H1 (cell line): ENCODE measurements at regions not wholly inside any gene's neighbourhood (a gene's known extent, or its start where the extent isn't known, plus 50 kb on each side); places are given as distances from the start of the nearest gene placed in this dataset.

Experiments used
- CTCF ChIA-PET: fragments of 300-600 bp; sonication (Branson Sonifier 250); formaldehyde crosslinking; loops from one replicate; lab custom pipeline; 2021; ENCODE audit not compliant: partially characterized antibody; lab: Charles Lee
- POLR2A ChIA-PET: fragments of 300-600 bp; sonication (Branson Sonifier 250); formaldehyde crosslinking; loops from one replicate; lab custom pipeline; 2021; ENCODE audit warnings: inconsistent platforms; ENCODE audit not compliant: partially characterized antibody; lab: Charles Lee
- DNase-seq, 2 experiments: peaks; one replicate each; pipeline versions ENCODE4 v3.0.0 to v3.0.0-alpha.2; 2010 to 2022; ENCODE audit warnings: low spot score in 2 of 2, low read depth in 1 of 2, mixed read lengths in 1 of 2
- FAIRE-seq: peaks from 2 replicates; lab custom pipeline; 2011; peaks lifted over from hg19 to GRCh38; lab: Jason Lieb, UNC
- H2AFZ ChIP-seq: 2 replicates; pipeline ENCODE4 v1.8.1; 2012; ENCODE audit warnings: low read length, inconsistent platforms
- H2AK5ac ChIP-seq: 2 replicates; pipeline ENCODE4 v1.6.1; 2013; ENCODE audit warnings: low read depth, low read length
- H2BK120ac ChIP-seq: replicated peaks from 2 replicates; pipeline ENCODE3; 2013; ENCODE audit warnings: low read depth, low read length, inconsistent platforms
- H2BK12ac ChIP-seq: 2 replicates; pipeline ENCODE4 v1.6.1; 2013; ENCODE audit warnings: low read depth, low read length
- H2BK15ac ChIP-seq: 2 replicates; pipeline ENCODE4 v1.6.1; 2013; ENCODE audit warnings: low read length
- H2BK20ac ChIP-seq: 2 replicates; pipeline ENCODE4 v1.6.1; 2013; ENCODE audit warnings: low read length
- H2BK5ac ChIP-seq: 2 replicates; pipeline ENCODE4 v1.6.1; 2013; ENCODE audit warnings: low read depth, low read length
- H3K14ac ChIP-seq: 2 replicates; pipeline ENCODE4 v1.6.1; 2013; ENCODE audit warnings: inconsistent platforms; ENCODE audit not compliant: insufficient read length
- H3K18ac ChIP-seq: 2 replicates; pipeline ENCODE4 v1.6.1; 2013; ENCODE audit warnings: low read length; ENCODE audit errors: extremely low read depth
- H3K23ac ChIP-seq: 2 replicates; pipeline ENCODE4 v1.6.1; 2013; ENCODE audit warnings: inconsistent platforms; ENCODE audit not compliant: insufficient read length
- H3K23me2 ChIP-seq: 2 replicates; pipeline ENCODE4 v1.6.1; 2013; ENCODE audit warnings: low read depth, low read length
- H3K27ac ChIP-seq: 2 replicates; pipeline ENCODE4 v1.6.1; 2011; ENCODE audit warnings: low read depth, low read length, inconsistent platforms
- H3K27me3 ChIP-seq, 4 experiments: replicated peaks in 1 of 4; 1 replicate in 1 of 4; 2 replicates in 3 of 4; pipeline versions ENCODE4 v1.6.1 to v1.8.1; 2011 to 2013; ENCODE audit warnings: low read length in 3 of 4, mild to moderate bottlenecking in 3 of 4, inconsistent platforms in 2 of 4, mixed read lengths in 2 of 4, moderate library complexity in 1 of 4; ENCODE audit not compliant: control insufficient read depth in 3 of 4, insufficient read depth in 3 of 4; ENCODE audit errors: extremely low read depth in 1 of 4
- H3K36me3 ChIP-seq, 4 experiments: 2 replicates each; pipeline versions ENCODE4 v1.6.1 to v1.8.1; 2011 to 2013; ENCODE audit warnings: mild to moderate bottlenecking in 4 of 4, low read length in 3 of 4, moderate library complexity in 2 of 4, control low read depth in 1 of 4, inconsistent platforms in 1 of 4; ENCODE audit not compliant: insufficient read depth in 4 of 4, control insufficient read depth in 2 of 4
- H3K4ac ChIP-seq: replicated peaks from 2 replicates; pipeline ENCODE3; 2013; ENCODE audit warnings: low read length, low read depth, mixed read lengths, inconsistent platforms; ENCODE audit not compliant: insufficient read length
- H3K4me1 ChIP-seq, 4 experiments: replicated peaks in 1 of 4; 1 replicate in 1 of 4; 2 replicates in 3 of 4; pipeline versions ENCODE4 v1.6.1 to v1.8.1; 2011 to 2013; ENCODE audit warnings: low read length in 3 of 4, inconsistent platforms in 2 of 4, mixed read lengths in 1 of 4; ENCODE audit not compliant: insufficient read depth in 4 of 4, control insufficient read depth in 3 of 4
- H3K4me2 ChIP-seq, 2 experiments: 2 replicates each; pipeline versions ENCODE4 v1.6.1 to v1.8.1; 2011 to 2013; ENCODE audit warnings: low read depth in 2 of 2, low read length in 2 of 2, control low read depth in 1 of 2, inconsistent platforms in 1 of 2, mild to moderate bottlenecking in 1 of 2; ENCODE audit not compliant: insufficient read depth in 1 of 2
- H3K4me3 ChIP-seq, 4 experiments: fragments of 200-600, 300-600 bp in 1 of 4; sonication (generic), shearing (Covaris generic), sonication (Bioruptor Twin) in 1 of 4; 2 replicates each; pipeline versions ENCODE4 v1.5.1 to v1.8.1; 2011 to 2016; ENCODE audit warnings: low read length in 4 of 4, low read depth in 3 of 4, control low read depth in 2 of 4, inconsistent platforms in 2 of 4, mild to moderate bottlenecking in 2 of 4, mixed read lengths in 1 of 4, moderate library complexity in 1 of 4; ENCODE audit not compliant: insufficient read depth in 2 of 4; ENCODE audit errors: extremely low read depth in 1 of 4
- H3K56ac ChIP-seq: replicated peaks from 2 replicates; pipeline ENCODE3; 2013; ENCODE audit warnings: low read depth, mild to moderate bottlenecking, mixed read lengths, low read length, inconsistent platforms; ENCODE audit not compliant: insufficient read length
- H3K79me1 ChIP-seq: 2 replicates; pipeline ENCODE4 v1.6.1; 2013; ENCODE audit warnings: low read depth, low read length, control low read depth
- H3K79me2 ChIP-seq, 2 experiments: 2 replicates each; pipeline versions ENCODE4 v1.6.1 to v1.8.1; 2012 to 2013; ENCODE audit warnings: low read length in 2 of 2, mild to moderate bottlenecking in 2 of 2, inconsistent platforms in 1 of 2; ENCODE audit not compliant: insufficient read depth in 2 of 2, control insufficient read depth in 1 of 2
- H3K9ac ChIP-seq, 4 experiments: replicated peaks in 1 of 4; 1 replicate in 1 of 4; 2 replicates in 3 of 4; pipeline versions ENCODE4 v1.6.1 to v1.8.1; 2011 to 2013; ENCODE audit warnings: low read depth in 3 of 4, low read length in 3 of 4, control low read depth in 2 of 4, mild to moderate bottlenecking in 2 of 4, moderate library complexity in 2 of 4, inconsistent platforms in 1 of 4; ENCODE audit errors: extremely low read depth in 1 of 4
- H3K9me3 ChIP-seq, 2 experiments: 2 replicates each; pipeline versions ENCODE4 v1.6.1 to v1.8.1; 2012 to 2013; ENCODE audit warnings: mild to moderate bottlenecking in 2 of 2, moderate library complexity in 2 of 2, control low read depth in 1 of 2, inconsistent platforms in 1 of 2, low read depth in 1 of 2, low read length in 1 of 2, mixed read lengths in 1 of 2; ENCODE audit not compliant: insufficient read depth in 2 of 2
- H4K20me1 ChIP-seq, 2 experiments: replicated peaks in 1 of 2; 2 replicates each; pipeline versions ENCODE3 to v1.8.1; 2011 to 2013; ENCODE audit warnings: inconsistent platforms in 2 of 2, low read length in 2 of 2, mild to moderate bottlenecking in 1 of 2; ENCODE audit not compliant: insufficient read depth in 2 of 2, control insufficient read depth in 1 of 2
- H4K5ac ChIP-seq: 2 replicates; pipeline ENCODE4 v1.6.1; 2013; ENCODE audit warnings: low read length, low read depth, mixed read lengths, inconsistent platforms; ENCODE audit not compliant: insufficient read length
- H4K8ac ChIP-seq: 2 replicates; pipeline ENCODE4 v1.8.0; 2013; ENCODE audit warnings: mild to moderate bottlenecking, moderate library complexity, low read length, inconsistent platforms; ENCODE audit not compliant: insufficient read depth; ENCODE audit errors: extremely low read depth
- H4K91ac ChIP-seq: replicated peaks from 2 replicates; pipeline ENCODE3; 2013; ENCODE audit warnings: low read length, mixed read lengths, inconsistent platforms; ENCODE audit not compliant: insufficient read length
- POLR2AphosphoS5 ChIP-seq: IDR thresholded peaks from 2 replicates; pipeline ENCODE4 v1.6.1; 2011; ENCODE audit warnings: low read depth, low read length
- SIX5 ChIP-seq: IDR thresholded peaks from 2 replicates; pipeline ENCODE4 v1.6.1; 2011; ENCODE audit warnings: mild to moderate bottlenecking, low read depth, low read length
- ZNF274 ChIP-seq: IDR thresholded peaks from 2 replicates; pipeline ENCODE4 v1.7.0; 2012; ENCODE audit warnings: low read length, borderline replicate concordance; ENCODE audit errors: extremely low read depth
- WGBS, 2 experiments: shearing (Covaris generic) in 1 of 2; methylation state at CpG; one replicate each; pipeline versions ENCODE4 v1.1.6 to v1.1.7; 2013 to 2015; ENCODE audit warnings: low lambda C conversion rate in 2 of 2, mixed read lengths in 2 of 2, inconsistent platforms in 1 of 2, low coverage in 1 of 2, missing lambda C conversion rate in 1 of 2; ENCODE audit not compliant: insufficient replicate concordance in 2 of 2, insufficient coverage in 1 of 2, insufficient read length in 1 of 2; ENCODE audit errors: extremely low coverage in 1 of 2, missing lambda C conversion rate in 1 of 2; 5-methylcytosine and 5-hydroxymethylcytosine counted together
- TF ChIP-seq, protein P1 (sequence below): IDR thresholded peaks from 2 replicates; pipeline ENCODE4 v1.6.1; 2011; ENCODE audit warnings: low read depth, mild to moderate bottlenecking, low read length; ENCODE audit not compliant: insufficient read depth

GRCh38 chr17:27398691-27399090 is 57.6 kb upstream of the KSR1 start:
- Histone ChIP-seq H3K23ac (no peak overlapping the region), H3K9ac (no peak overlapping the region), H2BK20ac (no peak overlapping the region), H3K9me3 (no peaks in the 10 kb centered on the region), H4K91ac (no peak overlapping the region), H2BK5ac (no peak overlapping the region), H2AFZ (no peak overlapping the region), H2BK15ac (no peak overlapping the region), H3K27me3 (no peaks in the 10 kb centered on the region), H4K20me1 (no peaks in the 10 kb centered on the region), H2BK12ac (no peak overlapping the region), H3K4me1 (peaks cover 0 to 1% (median under 1%) of the 10 kb centered on the region in 4 experiments; a peak in 1 of 7 replicates), H4K5ac (no peak overlapping the region), H4K8ac (no peak overlapping the region), H3K18ac (no peak overlapping the region), H3K79me1 (no peaks in the 10 kb centered on the region), H3K79me2 (no peaks in the 10 kb centered on the region), H3K36me3 (no peaks in the 10 kb centered on the region), H3K56ac (no peak overlapping the region), H3K4me2 (no peak overlapping the region), H2AK5ac (no peak overlapping the region), H3K27ac (no peak overlapping the region), H3K14ac (no peak overlapping the region), H3K23me2 (no peaks in the 10 kb centered on the region; the same call in 1 of the 2 replicates), H3K4me3 (no peak overlapping the region), H2BK120ac (no peak overlapping the region), H3K4ac (no peak overlapping the region)
- ChIA-PET CTCF (interaction anchor here (1.1 to 2.9 kb wide), 2 partner anchors 10 to 18 kb away, joined by 3 to 14 read pairs; no protein-coding TSS in a partner anchor), POLR2A (interaction anchor here (1.0 kb wide), 1 partner anchor 104 kb away, joined by 3 read pairs; no protein-coding TSS in a partner anchor)
- no peak for FAIRE-seq
- DNase-seq, result no peak
- 90% methylated on average over 2 of the region's 2 CpGs; no CpG with 5 or more reads in 1 of the 2 experiments for WGBS, 2 experiments
- TF ChIP-seq POLR2AphosphoS5, result no peak
- TF ChIP-seq, protein P1, sequence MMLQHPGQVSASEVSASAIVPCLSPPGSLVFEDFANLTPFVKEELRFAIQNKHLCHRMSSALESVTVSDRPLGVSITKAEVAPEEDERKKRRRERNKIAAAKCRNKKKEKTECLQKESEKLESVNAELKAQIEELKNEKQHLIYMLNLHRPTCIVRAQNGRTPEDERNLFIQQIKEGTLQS, result no peak
- TF ChIP-seq ZNF274, result no peak
- no peak for TF ChIP-seq SIX5
